Adrenal gland (tissue), 5 donors: ENCODE measurements at regions not wholly inside any gene's neighbourhood (a gene's known extent, or its start where the extent isn't known, plus 50 kb on each side); places are given as distances from the start of the nearest gene placed in this dataset.

Experiments
- CTCF ChIP-seq, 6 experiments: fragments of 450-650 bp in 4 of 6; fragments of 200-600 bp in 2 of 6; sonication (generic) in 1 of 6; IDR thresholded peaks; 1 replicate in 5 of 6; 2 replicates in 1 of 6; pipeline versions ENCODE4 v1.5.1 to v1.8.0; 2016 to 2021; ENCODE audit warnings: antibody characterized with exemption in 6 of 6, mild to moderate bottlenecking in 2 of 6, moderate library complexity in 1 of 6
- POLR2A ChIP-seq, 2 donors: fragments of 450-650 bp; IDR thresholded peaks; one replicate each; pipeline ENCODE4 v1.6.1; 2017; ENCODE audit warnings: antibody characterized with exemption in 2 of 2, mild to moderate bottlenecking in 2 of 2, moderate library complexity in 1 of 2
- donor health status: DM: no; HTN: no; CAD: no.

DNA sequence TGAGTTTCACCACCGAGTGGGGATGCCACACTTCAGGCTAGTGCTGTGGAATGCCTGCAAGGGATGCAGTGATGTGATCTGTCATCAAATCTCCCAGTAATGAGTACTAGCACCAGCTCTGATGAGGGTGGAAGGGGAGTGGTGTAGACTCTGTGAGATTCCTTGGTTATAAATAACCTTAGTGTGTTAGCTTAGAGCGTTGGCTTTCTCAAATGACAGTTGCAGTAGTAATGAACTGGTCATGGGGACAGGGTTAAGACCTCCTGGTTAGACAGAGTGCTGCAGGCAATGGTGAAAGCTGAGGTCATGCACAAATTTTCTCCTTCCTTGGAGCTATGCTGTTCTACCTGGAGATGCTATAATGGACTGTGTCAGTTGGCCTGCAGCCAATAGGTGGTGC is 1063.4 kb upstream of the CRIM1 start:
- TF ChIP-seq CTCF (IDR thresholded peaks at IDR 0.05), result no peak
- no peak for TF ChIP-seq POLR2A (IDR thresholded peaks at IDR 0.05)
